GM12874 (cell line): ENCODE measurements at regions not wholly inside any gene's neighbourhood (a gene's known extent, or its start where the extent isn't known, plus 50 kb on each side); places are given as distances from the start of the nearest gene placed in this dataset.

ENCODE experiments used
- TF ChIP-seq, protein P1 (sequence below): IDR thresholded peaks from 2 replicates; pipeline ENCODE4 v1.5.1; 2011; ENCODE audit warnings: low read depth, mild to moderate bottlenecking, control low read depth, low read length, moderate library complexity; ENCODE audit not compliant: insufficient read depth

DNA sequence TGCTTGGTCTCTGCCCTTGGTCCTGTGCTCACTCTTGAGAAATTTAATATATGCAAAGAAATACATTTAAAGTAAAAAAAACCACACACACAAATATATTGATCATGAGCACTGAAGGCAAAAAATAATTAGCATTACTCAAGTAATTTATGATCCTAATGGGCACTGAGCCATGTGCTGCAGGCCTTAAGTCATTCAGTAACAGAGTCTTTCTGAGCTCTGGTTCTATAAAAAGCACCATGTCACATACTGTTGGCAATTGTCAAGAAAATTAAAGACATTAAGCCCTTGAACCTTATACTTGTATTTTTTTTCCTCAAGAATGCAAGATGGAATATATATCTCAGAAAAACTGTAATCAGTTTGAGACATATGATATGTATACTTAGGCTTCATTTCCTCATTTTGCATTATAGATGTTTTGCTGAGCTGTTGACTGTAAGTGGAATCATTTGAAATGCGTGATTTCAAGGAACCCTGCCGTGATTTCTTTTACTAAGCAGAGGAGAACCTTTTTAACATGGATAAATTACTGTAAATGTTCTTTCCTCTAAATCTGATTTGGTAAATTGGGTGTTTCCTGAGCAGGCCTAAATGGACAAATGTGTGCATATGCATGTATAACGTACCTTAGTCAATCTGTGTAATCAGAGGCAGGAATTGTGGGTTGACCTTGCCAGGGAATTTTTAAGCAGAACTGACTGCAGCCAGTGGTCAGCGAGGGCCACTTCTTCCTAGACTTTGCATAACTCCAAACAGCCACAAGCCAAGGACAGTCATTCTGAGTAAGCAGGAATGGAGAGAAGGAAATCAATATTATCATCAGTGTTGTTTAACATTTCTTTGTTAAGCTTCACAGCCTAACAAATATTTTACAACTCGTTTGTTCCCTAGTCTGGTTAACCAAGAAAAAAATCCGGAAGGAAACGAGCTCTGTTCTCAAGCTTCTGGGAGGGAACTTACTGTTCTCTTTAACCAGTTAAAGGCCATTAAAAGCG, 191.5 kb upstream of the ATP5MC3 start:
- TF ChIP-seq, protein P1, sequence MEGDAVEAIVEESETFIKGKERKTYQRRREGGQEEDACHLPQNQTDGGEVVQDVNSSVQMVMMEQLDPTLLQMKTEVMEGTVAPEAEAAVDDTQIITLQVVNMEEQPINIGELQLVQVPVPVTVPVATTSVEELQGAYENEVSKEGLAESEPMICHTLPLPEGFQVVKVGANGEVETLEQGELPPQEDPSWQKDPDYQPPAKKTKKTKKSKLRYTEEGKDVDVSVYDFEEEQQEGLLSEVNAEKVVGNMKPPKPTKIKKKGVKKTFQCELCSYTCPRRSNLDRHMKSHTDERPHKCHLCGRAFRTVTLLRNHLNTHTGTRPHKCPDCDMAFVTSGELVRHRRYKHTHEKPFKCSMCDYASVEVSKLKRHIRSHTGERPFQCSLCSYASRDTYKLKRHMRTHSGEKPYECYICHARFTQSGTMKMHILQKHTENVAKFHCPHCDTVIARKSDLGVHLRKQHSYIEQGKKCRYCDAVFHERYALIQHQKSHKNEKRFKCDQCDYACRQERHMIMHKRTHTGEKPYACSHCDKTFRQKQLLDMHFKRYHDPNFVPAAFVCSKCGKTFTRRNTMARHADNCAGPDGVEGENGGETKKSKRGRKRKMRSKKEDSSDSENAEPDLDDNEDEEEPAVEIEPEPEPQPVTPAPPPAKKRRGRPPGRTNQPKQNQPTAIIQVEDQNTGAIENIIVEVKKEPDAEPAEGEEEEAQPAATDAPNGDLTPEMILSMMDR = no peak

DNA sequence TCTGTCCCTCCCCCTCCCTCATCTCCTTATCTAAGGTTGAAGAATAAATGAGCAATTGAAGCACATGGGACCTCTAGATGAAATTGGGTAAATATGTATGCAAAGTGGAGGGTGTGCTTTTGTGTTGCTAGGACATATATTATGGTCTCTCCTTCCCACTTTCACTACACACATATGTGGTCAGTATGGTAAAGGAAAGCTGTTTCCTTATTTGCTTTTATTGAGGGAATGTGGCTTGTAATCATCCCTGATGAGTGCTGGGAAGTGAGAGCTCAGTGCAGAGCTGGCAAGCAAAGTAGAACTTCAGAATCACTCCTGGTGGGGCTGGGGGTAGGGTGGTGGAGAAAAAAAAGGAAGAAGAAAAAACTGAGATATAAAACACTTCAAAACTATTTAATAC, 189.9 kb upstream of the ATP5MC3 start:
- TF ChIP-seq, protein P1 = no peak

DNA sequence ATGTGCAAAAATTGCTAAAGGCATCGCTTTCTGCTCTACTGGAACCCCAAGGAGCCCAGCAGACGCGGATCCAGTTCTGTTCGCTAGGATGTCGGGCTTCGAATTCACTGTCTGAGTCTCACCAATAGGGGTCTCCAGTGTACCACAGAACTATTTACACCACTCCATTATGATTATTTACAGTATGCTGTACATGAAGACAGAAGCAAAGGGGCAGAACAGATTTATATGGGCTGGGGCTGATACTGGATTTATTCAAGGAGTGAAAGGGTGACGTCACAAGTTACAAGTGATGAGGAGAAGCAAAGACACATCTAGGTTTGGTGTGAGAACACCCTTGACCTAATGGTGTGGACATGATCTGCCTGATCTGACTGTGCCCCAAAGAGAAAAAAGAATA, 185.3 kb upstream of the ATP5MC3 start:
- TF ChIP-seq, protein P1 = peak; percentile 70

DNA sequence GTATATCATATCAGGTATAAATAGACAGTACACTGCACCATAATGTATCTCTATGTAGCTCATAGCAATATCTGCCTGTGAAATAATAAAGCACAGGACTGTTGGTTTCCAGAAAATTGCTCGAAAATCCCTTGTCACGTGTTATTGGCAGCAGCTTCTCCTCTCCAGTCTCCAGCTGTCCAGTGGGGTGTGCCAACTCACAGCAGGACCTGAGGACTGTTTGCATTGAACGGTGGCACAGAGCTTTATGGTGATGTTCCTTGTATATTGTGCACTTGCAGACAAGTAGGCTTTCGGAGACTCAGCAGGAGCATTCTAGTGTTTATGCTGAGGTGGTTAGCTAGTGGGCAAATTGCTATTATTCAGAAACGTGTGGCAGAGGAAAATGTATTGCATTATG, 182.2 kb upstream of the ATP5MC3 start:
- TF ChIP-seq, protein P1 = no peak

DNA sequence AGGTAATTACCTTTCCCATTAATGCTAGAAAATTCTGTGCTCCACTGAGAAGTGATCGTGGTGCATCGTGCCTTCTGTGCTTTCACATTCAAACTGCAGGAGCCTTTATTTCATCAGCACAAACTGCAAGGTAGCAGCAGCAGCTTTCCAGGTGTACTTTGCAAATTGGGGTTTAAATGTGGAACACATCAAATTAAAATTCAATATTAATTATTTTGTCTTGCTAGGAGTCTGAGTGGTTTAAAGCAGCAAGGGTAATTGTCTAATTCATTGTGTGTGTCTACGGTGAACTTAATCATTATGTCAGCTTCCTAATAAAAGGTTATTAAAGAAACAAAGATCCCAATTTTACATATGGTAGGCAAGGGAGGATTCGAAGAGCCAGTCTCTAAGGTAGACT, 180.8 kb upstream of the ATP5MC3 start:
- TF ChIP-seq, protein P1 = no peak

DNA sequence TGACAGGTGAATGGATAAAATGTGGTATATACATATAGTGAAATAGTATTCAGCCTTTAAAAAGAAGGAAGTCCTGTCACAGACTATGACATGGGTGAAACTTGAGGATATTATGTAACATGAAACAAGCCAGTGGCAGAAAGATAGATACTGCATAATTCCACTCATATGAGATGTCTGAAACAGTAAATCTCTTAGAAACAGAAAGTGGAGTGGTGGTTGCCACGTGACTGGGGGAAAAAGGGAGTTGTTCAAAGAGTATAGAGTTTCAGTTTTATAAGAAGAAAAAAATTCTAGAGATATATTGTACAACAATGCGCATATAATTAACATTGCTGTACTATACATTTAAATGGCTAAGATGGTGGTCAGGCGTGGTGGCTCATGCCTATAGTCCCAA, 178.2 kb upstream of the ATP5MC3 start:
- TF ChIP-seq, protein P1 = no peak

DNA sequence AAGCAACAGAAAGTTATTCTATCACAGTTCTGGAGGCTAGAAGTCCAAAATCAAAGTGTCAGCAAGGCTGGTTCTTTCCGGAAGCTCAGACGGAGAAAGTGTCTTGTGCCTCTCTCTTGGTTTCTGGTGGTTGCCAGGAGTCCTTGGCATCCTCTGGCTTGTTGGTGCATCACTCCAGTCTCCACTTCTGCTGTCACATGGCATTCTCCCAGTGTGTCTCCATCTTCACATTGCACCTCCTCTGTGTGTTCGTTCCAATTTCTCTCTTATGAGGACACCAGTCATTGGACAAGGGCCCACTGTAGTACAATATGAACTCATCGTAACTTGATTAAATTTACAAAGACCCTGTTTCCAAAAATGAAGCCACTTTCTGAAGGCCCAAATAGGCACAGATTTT, 175.4 kb upstream of the ATP5MC3 start:
- TF ChIP-seq, protein P1 = no peak
